ENCODE measurements at regions not wholly inside any gene's neighbourhood (a gene's known extent, or its start where the extent isn't known, plus 50 kb on each side); places are given as distances from the start of the nearest gene placed in this dataset.
A peak's percentile ranks its signal among the peaks of the same experiment; 100 is the strongest.

- no peak for TF ChIP-seq CTCF (IDR thresholded peaks at IDR 0.05)
- no peak for DNase-seq (ENCODE audit: low spot score)
- Mint-ChIP-seq H3K4me3 (ENCODE audit: unreplicated experiment) (no peak overlapping the region), H3K36me3 (ENCODE audit: low read depth) (no peaks in the 10 kb centered on the region), H3K9me3 (ENCODE audit: low read depth) (no peaks in the 10 kb centered on the region), H3K4me1 (ENCODE audit: low read depth) (peaks cover 17% of the 10 kb centered on the region), H3K27ac (ENCODE audit: unreplicated experiment) (no peak overlapping the region), H3K27me3 (ENCODE audit: low read depth) (no peaks in the 10 kb centered on the region)
Observed at GRCh38 chr6:4670290-4670689, 105.9 kb upstream of the CDYL start.

GRCh38 chr6:4668271-4669179, 107.7 kb upstream of the CDYL start:
- no peak for DNase-seq (ENCODE audit: low spot score)
- peaks cover 17% of the 10 kb centered on the region for H3K4me1 Mint-ChIP-seq (ENCODE audit: low read depth)
- H3K4me3 Mint-ChIP-seq (ENCODE audit: unreplicated experiment): no peak overlapping the region
- no peaks in the 10 kb centered on the region for H3K36me3 Mint-ChIP-seq (ENCODE audit: low read depth)
- no peaks in the 10 kb centered on the region for H3K27me3 Mint-ChIP-seq (ENCODE audit: low read depth)
- H3K27ac Mint-ChIP-seq (ENCODE audit: unreplicated experiment): peak overlapping the region; percentile 63
- H3K9me3 Mint-ChIP-seq (ENCODE audit: low read depth): no peaks in the 10 kb centered on the region
- no peak for TF ChIP-seq CTCF (IDR thresholded peaks at IDR 0.05)

GRCh38 chr6:4667591-4667990, 108.6 kb upstream of the CDYL start:
- H3K27me3 Mint-ChIP-seq (ENCODE audit: low read depth): no peaks in the 10 kb centered on the region
- no peak overlapping the region for H3K4me3 Mint-ChIP-seq (ENCODE audit: unreplicated experiment)
- peaks cover 11% of the 10 kb centered on the region for H3K4me1 Mint-ChIP-seq (ENCODE audit: low read depth)
- DNase-seq (ENCODE audit: low spot score): no peak
- TF ChIP-seq CTCF (IDR thresholded peaks at IDR 0.05): no peak
- H3K36me3 Mint-ChIP-seq (ENCODE audit: low read depth): no peaks in the 10 kb centered on the region
- H3K27ac Mint-ChIP-seq (ENCODE audit: unreplicated experiment): no peak overlapping the region
- H3K9me3 Mint-ChIP-seq (ENCODE audit: low read depth): no peaks in the 10 kb centered on the region

- TF ChIP-seq CTCF (IDR thresholded peaks at IDR 0.05): no peak
- peaks cover 5% of the 10 kb centered on the region for H3K4me1 Mint-ChIP-seq (ENCODE audit: low read depth)
- H3K27ac Mint-ChIP-seq (ENCODE audit: unreplicated experiment): no peak overlapping the region
- DNase-seq (ENCODE audit: low spot score): no peak
- no peak overlapping the region for H3K4me3 Mint-ChIP-seq (ENCODE audit: unreplicated experiment)
- H3K9me3 Mint-ChIP-seq (ENCODE audit: low read depth): no peaks in the 10 kb centered on the region
- H3K27me3 Mint-ChIP-seq (ENCODE audit: low read depth): no peaks in the 10 kb centered on the region
- no peaks in the 10 kb centered on the region for H3K36me3 Mint-ChIP-seq (ENCODE audit: low read depth)
Observed at GRCh38 chr6:4666886-4667513, 109.2 kb upstream of the CDYL start.

GRCh38 chr6:4665489-4666417, 110.5 kb upstream of the CDYL start:
- Mint-ChIP-seq H3K4me1 (ENCODE audit: low read depth) (peaks cover 6% of the 10 kb centered on the region), H3K27me3 (ENCODE audit: low read depth) (no peaks in the 10 kb centered on the region), H3K9me3 (ENCODE audit: low read depth) (no peaks in the 10 kb centered on the region), H3K36me3 (ENCODE audit: low read depth) (no peaks in the 10 kb centered on the region), H3K27ac (ENCODE audit: unreplicated experiment) (no peak overlapping the region), H3K4me3 (ENCODE audit: unreplicated experiment) (no peak overlapping the region)
- TF ChIP-seq CTCF (IDR thresholded peaks at IDR 0.05): no peak
- no peak for DNase-seq (ENCODE audit: low spot score)

Data from chondrocyte (in vitro differentiated cells).